Uterus (tissue), 2 donors: ENCODE measurements at regions not wholly inside any gene's neighbourhood (a gene's known extent, or its start where the extent isn't known, plus 50 kb on each side); places are given as distances from the start of the nearest gene placed in this dataset.

Experiments
- CTCF ChIP-seq, 4 experiments: fragments of 200-600 bp in 2 of 4; fragments of 450-650 bp in 2 of 4; sonication (generic) in 2 of 4; IDR thresholded peaks; one replicate each; pipeline ENCODE4 v1.5.1; 2016 to 2019; ENCODE audit warnings: antibody characterized with exemption in 4 of 4, mild to moderate bottlenecking in 2 of 4, moderate library complexity in 1 of 4
- POLR2A ChIP-seq, 2 donors: fragments of 450-650 bp; IDR thresholded peaks; one replicate each; pipeline ENCODE4 v1.6.1; 2016; ENCODE audit warnings: antibody characterized with exemption in 2 of 2, mild to moderate bottlenecking in 1 of 2, moderate library complexity in 1 of 2

GRCh38 chrX:10884246-10884645 is 226.9 kb upstream of the HCCS start:
- TF ChIP-seq CTCF (IDR thresholded peaks at IDR 0.05): no peak
- no peak for TF ChIP-seq POLR2A (IDR thresholded peaks at IDR 0.05)
